Kidney (tissue), 13 donors: ENCODE measurements at regions not wholly inside any gene's neighbourhood (a gene's known extent, or its start where the extent isn't known, plus 50 kb on each side); places are given as distances from the start of the nearest gene placed in this dataset.

Experiments
- DNase-seq, 5 donors: peaks; one replicate each; pipeline ENCODE4 v3.0.0-alpha.2; 2013 to 2020
- FAIRE-seq: peaks from 2 replicates; lab custom pipeline; 2012; peaks lifted over from hg19 to GRCh38; lab: Jason Lieb, UNC
- H3K27ac ChIP-seq, 2 donors: one replicate each; pipeline ENCODE4 v1.7.0; 2013; ENCODE audit warnings: low read depth in 2 of 2, low read length in 2 of 2, inconsistent platforms in 1 of 2
- H3K27me3 ChIP-seq: one replicate; pipeline ENCODE4 v1.7.1; 2013; ENCODE audit warnings: low read length, inconsistent platforms; ENCODE audit not compliant: control insufficient read depth, insufficient read depth
- H3K36me3 ChIP-seq, 3 donors: one replicate each; pipeline versions ENCODE4 v1.7.0 to v1.7.1; 2013; ENCODE audit warnings: low read length in 3 of 3, control low read depth in 1 of 3, inconsistent platforms in 1 of 3; ENCODE audit not compliant: insufficient read depth in 3 of 3, control insufficient read depth in 2 of 3
- H3K4me1 ChIP-seq, 3 donors: one replicate each; pipeline versions ENCODE4 v1.7.0 to v1.7.1; 2013; ENCODE audit warnings: low read length in 3 of 3, inconsistent platforms in 1 of 3, low read depth in 1 of 3; ENCODE audit not compliant: control insufficient read depth in 2 of 3, insufficient read depth in 2 of 3
- H3K4me3 ChIP-seq, 3 donors: one replicate each; pipeline versions ENCODE4 v1.7.0 to v1.8.1; 2013; ENCODE audit warnings: low read length in 3 of 3, control low read depth in 1 of 3, inconsistent platforms in 1 of 3
- H3K9ac ChIP-seq, 3 donors: one replicate each; pipeline versions ENCODE4 v1.7.0 to v1.7.1; 2013; ENCODE audit warnings: low read length in 3 of 3, control low read depth in 1 of 3, inconsistent platforms in 1 of 3
- H3K9me3 ChIP-seq, 3 donors: one replicate each; pipeline versions ENCODE4 v1.7.0 to v1.7.1; 2013; ENCODE audit warnings: low read length in 3 of 3, control low read depth in 1 of 3, inconsistent platforms in 1 of 3; ENCODE audit not compliant: control insufficient read depth in 2 of 3, insufficient read depth in 1 of 3
- CTCF ChIP-seq: IDR thresholded peaks from 3 replicates; pipeline ENCODE4 v1.5.1; 2012; ENCODE audit warnings: mild to moderate bottlenecking, moderate library complexity, borderline replicate concordance; ENCODE audit not compliant: insufficient read depth; ENCODE audit errors: extremely low read depth
- intact Hi-C: fragments of 100-400 bp; cut with DNase I; formaldehyde crosslinking; loops from one replicate; pipeline ENCODE4 v1.11.1; 2022
- donor health status: control.
- donor health status: control.
- donor health status: control.
- donor health status: control.
- donor health status: control.
- donor health status: DM: yes; HTN: yes; CAD: no.
- donor health status: Normal renal cell carcinoma (clear cell type).

GRCh38 chr14:86619726-86620125, 1089.8 kb downstream of the FLRT2 start:
- DNase-seq, result no peak
- Histone ChIP-seq H3K36me3 (no peaks in the 10 kb centered on the region), H3K9ac (no peak overlapping the region), H3K4me1 (no peaks in the 10 kb centered on the region), H3K9me3 (no peaks in the 10 kb centered on the region), H3K4me3 (no peak overlapping the region), H3K27ac (no peak overlapping the region), H3K27me3 (no peaks in the 10 kb centered on the region)
- FAIRE-seq, result no peak
- intact Hi-C loops, result no loop called here
- TF ChIP-seq CTCF, result no peak

DNA sequence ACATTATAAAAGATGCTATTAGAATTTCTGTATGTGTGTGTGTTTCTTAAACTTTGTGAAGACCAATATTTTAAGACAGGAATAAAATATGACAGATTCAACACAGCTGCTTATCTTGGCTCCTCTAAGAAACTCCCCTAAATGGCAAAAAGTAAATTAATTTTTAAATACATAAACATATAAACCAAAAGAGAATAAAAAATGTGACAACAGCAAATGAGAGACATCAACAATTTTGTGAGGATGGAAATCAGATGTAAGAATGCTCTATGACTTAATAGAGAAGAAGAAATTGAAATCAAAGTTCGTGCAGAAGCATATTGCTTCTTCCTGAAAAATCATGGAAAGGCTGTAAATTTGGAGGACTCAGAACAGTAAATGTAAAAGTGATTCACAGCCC, 1083.8 kb downstream of the FLRT2 start:
- Histone ChIP-seq H3K9ac (no peak overlapping the region), H3K4me3 (no peak overlapping the region), H3K27ac (no peak overlapping the region), H3K36me3 (no peaks in the 10 kb centered on the region), H3K9me3 (no peaks in the 10 kb centered on the region), H3K27me3 (no peaks in the 10 kb centered on the region), H3K4me1 (no peaks in the 10 kb centered on the region)
- intact Hi-C loops, result no loop called here
- FAIRE-seq (no peak), DNase-seq (peak in 2 of 5 donors; percentile 60 to 89)
- TF ChIP-seq CTCF, result no peak

- H3K9me3 ChIP-seq, result no peaks in the 10 kb centered on the region
- no peaks in the 10 kb centered on the region for H3K36me3 ChIP-seq
- TF ChIP-seq CTCF, result no peak
- H3K27ac ChIP-seq, result no peak overlapping the region
- H3K27me3 ChIP-seq, result no peaks in the 10 kb centered on the region
- intact Hi-C loops, result no loop called here
- no peak overlapping the region for H3K9ac ChIP-seq
- no peaks in the 10 kb centered on the region for H3K4me1 ChIP-seq
- FAIRE-seq (no peak), DNase-seq (peak in 2 of 5 donors; percentile 35 to 71)
- peak overlapping the region in 1 of 3 donors; percentile 7 for H3K4me3 ChIP-seq
These were observed 1083.2 kb downstream of the FLRT2 start for GRCh38 chr14:86613126-86613525.

DNA sequence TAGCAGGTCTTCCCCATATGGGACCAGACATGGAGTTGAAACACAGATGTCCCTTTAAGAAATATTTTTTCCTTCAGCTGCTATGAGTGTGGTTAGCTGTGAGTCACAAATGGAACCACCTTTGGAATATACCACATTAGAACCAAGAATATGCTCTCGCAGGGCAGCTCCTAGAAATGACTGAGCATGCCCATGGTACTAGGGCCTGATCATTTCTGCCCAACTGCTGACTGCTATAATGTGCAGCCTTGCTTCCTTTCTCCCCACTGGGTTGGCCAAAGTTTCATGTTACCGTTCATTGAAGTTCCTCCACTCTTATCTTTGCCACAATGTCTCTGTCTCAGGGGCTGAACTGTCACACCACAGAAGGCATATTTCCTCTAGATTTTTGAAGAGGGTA, 1074.6 kb downstream of the FLRT2 start:
- Histone ChIP-seq H3K36me3 (no peaks in the 10 kb centered on the region), H3K27me3 (no peaks in the 10 kb centered on the region), H3K27ac (no peak overlapping the region), H3K9me3 (no peaks in the 10 kb centered on the region), H3K4me1 (no peaks in the 10 kb centered on the region), H3K4me3 (no peak overlapping the region), H3K9ac (no peak overlapping the region)
- intact Hi-C loops, result no loop called here
- FAIRE-seq, result no peak
- no peak for DNase-seq
- TF ChIP-seq CTCF, result no peak
